ENCODE measurements at regions not wholly inside any gene's neighbourhood (a gene's known extent, or its start where the extent isn't known, plus 50 kb on each side); places are given as distances from the start of the nearest gene placed in this dataset.

- no peak for DNase-seq
Measured at GRCh38 chr9:110103257-110103656, 104.7 kb downstream of the C9orf152 start.

GRCh38 chr9:110104261-110104809 is 103.6 kb downstream of the C9orf152 start:
- no peak for DNase-seq

- DNase-seq: no peak
Measured at GRCh38 chr9:110105107-110105506, 102.9 kb downstream of the C9orf152 start.

- no peak for DNase-seq
Measured at GRCh38 chr9:110106661-110107060, 101.3 kb downstream of the C9orf152 start.

- no peak for DNase-seq
Measured at GRCh38 chr9:110109333-110110092, 98.4 kb downstream of the C9orf152 start.

- DNase-seq: no peak
Measured at GRCh38 chr9:110110154-110110553, 97.8 kb downstream of the C9orf152 start.

- DNase-seq: no peak
Measured at GRCh38 chr9:110111868-110112267, 96.1 kb downstream of the C9orf152 start.

GRCh38 chr9:110112792-110113191 is 95.2 kb downstream of the C9orf152 start:
- DNase-seq: no peak

GRCh38 chr9:110114086-110114858 is 93.7 kb downstream of the C9orf152 start:
- no peak for DNase-seq

GRCh38 chr9:110114859-110115201 is 93.1 kb downstream of the C9orf152 start:
- no peak for DNase-seq

GRCh38 chr9:110115341-110115820 is 92.6 kb downstream of the C9orf152 start:
- DNase-seq: no peak

- DNase-seq: no peak
Measured at GRCh38 chr9:110115826-110116542, 92.0 kb downstream of the C9orf152 start.

GRCh38 chr9:110116543-110116885 is 91.4 kb downstream of the C9orf152 start:
- no peak for DNase-seq

- DNase-seq: no peak
Measured at GRCh38 chr9:110121170-110121569, 86.8 kb downstream of the C9orf152 start.

GRCh38 chr9:110123341-110124095 is 84.4 kb downstream of the C9orf152 start:
- DNase-seq: no peak

- DNase-seq: no peak
Measured at GRCh38 chr9:110124439-110124838, 83.5 kb downstream of the C9orf152 start.

- no peak for DNase-seq
Measured at GRCh38 chr9:110125207-110125751, 82.7 kb downstream of the C9orf152 start.

- DNase-seq: no peak
Measured at GRCh38 chr9:110125763-110126351, 82.1 kb downstream of the C9orf152 start.

GRCh38 chr9:110126499-110126941 is 81.4 kb downstream of the C9orf152 start:
- DNase-seq: no peak

- no peak for DNase-seq
Measured at GRCh38 chr9:110126986-110127864, 80.7 kb downstream of the C9orf152 start.
